Kidney glomerular epithelial cell (primary cell): ENCODE measurements at regions not wholly inside any gene's neighbourhood (a gene's known extent, or its start where the extent isn't known, plus 50 kb on each side); places are given as distances from the start of the nearest gene placed in this dataset.
"Not testable (repeated sequence)": the region's sequence is repeated elsewhere in the genome, so short reads cannot be mapped to it uniquely, and the experiment has no call there.

Source experiments
- DNase-seq: peaks from one replicate; lab custom pipeline; 2025; lab: John Stamatoyannopoulos, UW

DNA sequence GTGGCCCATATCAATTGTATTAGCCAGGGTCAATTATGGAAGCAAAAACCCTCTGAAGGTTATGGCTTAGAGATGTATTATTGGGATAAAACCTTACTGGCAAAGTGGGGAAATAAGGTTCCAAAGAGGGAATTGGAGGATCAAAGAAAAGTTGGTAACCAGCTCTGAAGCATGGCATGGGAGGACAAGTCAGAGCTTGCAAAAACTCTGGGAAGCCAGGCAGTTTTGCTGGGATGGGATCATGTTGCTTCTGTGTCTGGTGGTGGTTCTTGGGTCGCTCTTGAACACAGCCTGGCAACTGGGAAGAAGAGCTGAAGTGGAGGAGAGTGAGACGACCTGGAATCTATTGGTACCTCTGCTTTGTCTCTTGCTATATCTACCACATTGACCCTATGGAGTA, 162.6 kb downstream of the PMAIP1 start:
- no peak for DNase-seq

DNA sequence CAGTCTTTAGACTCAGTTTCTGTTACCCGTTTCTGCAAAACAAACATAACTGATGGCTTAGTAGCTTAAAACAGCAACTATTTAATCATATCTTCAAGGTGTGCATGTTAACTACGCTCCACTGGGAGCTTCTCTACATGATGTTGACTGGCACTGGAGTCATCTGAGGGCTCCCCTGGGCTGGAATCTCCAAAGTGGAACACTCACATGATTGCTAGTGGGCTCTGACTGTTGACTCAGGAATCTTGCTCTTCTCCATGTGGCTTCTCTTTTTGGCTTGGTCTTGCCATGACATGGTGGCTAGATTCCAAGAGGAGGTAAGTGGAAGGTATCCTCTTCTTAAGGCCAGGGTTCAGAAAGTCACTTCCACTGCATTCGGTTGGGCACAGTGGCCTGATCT, 160.8 kb downstream of the PMAIP1 start:
- peak; percentile 16 for DNase-seq

DNA sequence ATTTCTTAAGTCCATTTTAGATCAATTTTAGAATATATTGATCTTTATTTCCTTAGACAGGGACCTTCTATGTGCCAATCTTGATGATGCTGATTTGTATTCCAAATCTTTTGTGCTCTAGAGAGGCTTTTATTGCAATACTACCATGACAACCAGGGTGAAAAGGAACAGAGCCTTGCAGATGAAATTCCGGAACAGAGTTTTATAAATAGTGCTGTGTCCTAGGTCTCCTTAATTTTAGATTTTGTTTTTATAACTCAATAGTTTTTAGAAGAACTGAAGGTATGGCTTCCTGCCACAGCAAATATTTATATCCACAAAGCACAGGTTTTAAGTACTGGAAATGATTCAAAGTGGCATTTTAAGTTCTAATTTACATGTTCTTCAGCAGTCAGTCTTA, 160.2 kb downstream of the PMAIP1 start:
- DNase-seq: no peak

DNA sequence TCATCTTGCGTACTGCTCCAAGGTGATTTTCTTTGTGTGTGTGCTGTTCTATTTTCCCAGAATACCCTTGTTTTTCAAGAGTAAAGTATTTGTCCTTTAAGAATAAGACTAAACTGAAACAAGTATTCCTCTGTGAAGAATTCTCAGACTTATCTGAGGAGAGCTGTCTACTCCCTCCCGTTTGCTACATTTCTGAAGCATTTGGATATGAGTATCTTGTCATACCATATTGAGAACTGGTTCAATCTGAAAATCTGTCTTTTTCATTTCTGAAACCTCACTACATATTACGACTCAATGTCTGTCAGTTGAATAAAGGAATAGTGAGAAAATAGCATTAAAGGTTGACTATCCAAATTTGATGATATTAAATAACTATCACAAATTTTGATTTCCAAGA, 159.4 kb downstream of the PMAIP1 start:
- DNase-seq: no peak

DNA sequence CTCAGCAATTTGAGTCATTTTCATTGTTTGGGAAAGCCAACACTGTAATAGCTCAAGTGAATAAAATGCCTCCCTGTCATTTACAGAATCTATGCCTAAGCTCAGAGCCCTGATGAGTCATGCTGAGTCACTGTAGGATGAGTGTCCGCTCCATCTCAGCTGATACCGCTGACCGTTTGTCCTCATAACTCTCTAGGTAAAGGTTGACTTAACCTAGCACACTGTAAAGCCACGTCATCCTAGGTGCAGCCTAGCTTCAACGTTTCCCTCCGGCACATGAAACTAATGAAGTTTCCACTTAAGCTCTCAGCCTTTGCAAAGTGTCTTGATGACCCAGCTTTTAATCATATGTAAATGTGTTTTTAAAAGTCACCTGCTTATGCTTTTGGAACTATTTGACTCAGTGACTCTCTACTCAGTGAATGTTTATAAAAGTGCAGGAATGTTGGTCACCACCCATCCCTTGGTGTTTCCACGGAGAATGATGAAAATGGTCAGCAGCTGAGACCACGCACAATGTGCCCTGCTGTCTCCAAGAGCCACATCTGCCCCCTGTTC, 154.0 kb downstream of the PMAIP1 start:
- DNase-seq: peak; percentile 99

DNA sequence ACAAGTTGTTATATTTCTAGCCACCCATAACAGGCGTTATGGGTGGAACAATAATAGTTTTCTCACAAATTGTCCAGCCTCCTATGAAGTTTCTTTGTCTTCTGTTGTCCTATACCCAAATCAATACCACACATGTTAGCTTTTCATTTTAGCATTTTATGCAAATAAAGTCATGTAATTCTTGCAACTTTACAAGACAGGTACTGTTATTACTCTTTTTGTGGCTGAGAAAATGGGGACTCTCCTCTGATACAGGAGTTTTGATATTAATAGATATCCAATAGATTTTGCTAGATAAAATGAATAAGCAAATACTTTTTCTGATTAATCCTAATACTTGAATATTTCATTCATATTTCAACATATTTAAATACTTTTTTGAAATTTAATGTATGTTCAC, 151.0 kb downstream of the PMAIP1 start:
- DNase-seq: no peak

DNA sequence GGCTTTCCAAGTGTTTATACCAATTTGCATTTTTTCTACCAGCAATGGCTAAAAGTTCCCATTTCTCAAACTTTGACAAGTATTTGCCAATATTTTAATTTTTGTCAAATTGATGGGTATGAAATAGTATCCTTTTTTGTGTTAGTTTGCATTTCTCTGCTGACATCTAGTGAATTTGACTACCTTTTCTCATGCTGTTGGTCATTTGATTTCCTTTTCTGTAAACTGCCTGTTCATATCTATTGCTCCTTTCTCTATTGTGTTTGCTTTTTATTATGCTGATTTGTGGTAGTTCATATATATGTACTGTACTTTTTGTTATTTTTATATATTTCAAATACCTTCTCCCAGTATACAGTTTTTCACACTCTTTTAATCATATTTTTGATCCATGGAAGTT, 149.4 kb downstream of the PMAIP1 start:
- no peak for DNase-seq

DNA sequence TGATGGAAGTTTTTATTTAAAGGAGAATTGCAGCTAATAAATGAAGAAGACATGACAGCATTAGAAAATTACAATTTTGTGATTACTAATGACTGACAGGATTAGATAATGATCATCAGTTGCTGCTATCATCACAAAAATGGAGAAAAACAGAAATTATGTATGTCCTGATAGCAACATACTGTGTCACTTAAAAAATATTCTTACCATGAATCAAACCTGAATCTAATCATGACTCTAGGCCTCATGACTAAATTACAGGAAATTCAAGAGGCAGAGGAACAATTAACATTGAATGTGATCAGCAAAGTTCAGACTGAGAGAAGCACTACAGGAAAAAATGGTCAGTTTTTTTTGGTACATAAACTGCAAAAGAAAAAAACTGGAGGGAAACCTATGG, 147.8 kb downstream of the PMAIP1 start:
- no peak for DNase-seq

DNA sequence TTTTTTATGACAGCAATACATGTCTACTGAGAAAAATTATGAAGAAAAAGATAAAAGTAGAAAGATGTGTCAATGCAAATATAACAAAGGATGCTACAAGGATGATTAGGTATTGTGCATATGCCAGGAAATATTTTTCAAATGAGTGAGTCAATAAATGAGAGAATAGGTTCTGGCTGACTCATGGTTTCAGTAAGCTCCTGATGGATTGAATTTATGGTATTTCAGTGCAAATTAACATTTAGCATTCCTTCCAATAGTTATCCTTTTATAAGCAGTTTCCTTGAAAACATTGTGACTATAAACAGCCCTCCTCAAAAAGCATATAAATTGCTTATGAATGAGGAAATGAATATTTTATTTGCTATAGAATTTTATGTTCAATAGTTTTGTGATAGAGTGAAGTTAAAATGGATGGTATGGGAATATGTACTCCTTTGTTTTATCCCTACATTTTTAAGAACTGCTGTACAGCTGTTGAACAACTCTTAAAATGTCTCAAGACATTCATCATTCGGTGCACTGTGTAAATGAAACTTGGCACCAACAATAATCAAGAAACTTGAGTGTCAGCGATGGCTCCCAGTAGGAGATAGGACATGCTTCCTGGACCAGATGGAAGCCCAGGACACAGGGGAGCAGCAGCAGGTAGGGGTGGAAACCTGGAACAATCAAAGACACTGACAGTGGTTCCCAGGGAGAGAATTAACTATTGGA, 144.7 kb downstream of the PMAIP1 start:
- DNase-seq: peak; percentile 72

DNA sequence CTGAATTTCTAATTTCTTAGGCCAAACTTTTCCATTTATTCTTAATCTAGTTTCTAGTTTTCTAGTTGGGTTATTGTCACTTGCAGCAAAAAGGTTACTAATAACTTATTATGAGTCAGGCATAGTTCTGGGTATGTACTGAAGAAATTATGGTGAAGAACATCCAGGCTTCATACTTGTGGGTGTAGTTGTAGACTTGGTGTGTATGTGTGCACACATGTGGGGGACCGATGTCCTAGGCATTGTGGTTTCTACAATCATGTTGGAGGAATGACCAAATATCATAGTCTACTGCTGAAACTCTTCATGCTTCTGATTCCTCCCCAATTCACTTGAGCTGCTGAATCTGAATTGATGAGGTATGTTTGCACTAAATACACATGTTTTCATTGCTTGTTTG, 141.2 kb downstream of the PMAIP1 start:
- no peak for DNase-seq

DNA sequence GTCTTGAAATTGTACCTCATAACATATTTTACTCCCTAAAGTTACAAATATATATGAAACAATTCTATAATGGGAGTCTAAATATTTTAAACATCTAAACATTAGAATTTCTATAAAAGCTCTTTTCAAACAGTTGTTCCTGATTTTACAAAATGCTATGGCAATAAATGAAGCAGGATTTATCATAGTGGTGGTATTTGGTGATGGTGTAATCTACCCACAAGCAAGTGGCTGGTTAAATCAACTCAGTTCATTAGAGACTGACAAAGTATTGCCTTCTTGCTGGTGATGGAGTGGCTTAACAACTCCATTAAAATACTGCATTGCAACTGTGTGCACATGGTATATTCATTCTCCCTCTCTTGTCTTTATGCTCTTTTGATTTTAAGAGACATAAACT, 138.9 kb downstream of the PMAIP1 start:
- no peak for DNase-seq

DNA sequence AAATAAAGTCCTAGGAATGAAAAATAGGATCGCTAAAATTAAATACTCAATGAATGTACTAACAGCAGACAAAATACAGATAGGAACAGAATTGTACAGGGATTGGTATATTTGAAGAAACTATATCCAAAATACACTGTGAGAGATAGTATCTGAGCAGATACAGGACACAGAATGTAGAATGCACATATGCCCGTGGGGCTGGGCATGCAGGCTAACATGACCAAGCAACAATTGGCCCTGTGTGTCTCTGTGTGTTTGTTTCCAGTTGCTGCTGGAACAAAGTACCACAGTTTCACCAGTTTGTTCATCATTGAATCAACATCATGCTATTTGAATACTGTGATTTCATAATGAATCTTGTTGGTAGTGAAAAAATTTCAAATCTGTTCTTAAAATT, 127.6 kb downstream of the PMAIP1 start:
- DNase-seq: no peak

DNA sequence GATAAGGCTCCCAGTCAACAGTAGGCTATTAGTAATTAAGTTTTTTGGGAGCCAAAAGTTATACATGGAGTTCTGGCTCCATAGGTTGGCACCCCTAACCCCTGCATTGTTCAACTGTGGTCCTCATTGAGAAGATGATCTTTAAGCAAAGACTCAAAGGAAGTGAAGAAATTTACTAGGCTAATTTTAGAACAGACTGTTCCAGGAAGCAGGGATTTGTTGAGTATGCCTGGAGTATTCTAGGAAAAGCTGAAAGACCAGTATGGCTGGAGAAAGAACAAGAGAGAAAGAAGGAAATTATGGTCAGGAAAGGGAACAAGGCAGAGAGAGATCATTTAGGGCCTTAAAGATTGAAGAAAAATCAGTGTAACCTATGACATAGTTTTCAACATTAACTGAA, 125.1 kb downstream of the PMAIP1 start:
- no peak for DNase-seq

DNA sequence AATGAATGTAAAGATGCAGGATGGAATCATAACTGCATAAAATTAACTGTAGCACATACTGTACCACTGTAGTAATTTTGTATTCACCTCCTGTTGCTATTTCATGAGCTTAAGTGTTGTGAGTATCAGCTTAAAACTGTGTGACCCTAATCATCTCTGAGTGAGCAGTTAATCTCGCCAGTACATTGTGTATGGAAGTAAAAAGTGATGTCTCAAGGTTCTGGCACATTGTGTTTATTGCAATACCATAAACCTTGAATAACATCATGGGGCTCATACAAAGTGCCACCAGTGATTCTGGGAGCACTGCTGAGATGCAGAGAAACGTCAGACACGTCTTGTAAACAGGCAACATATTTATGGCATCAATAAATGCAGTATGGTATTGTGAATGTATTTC, 124.5 kb downstream of the PMAIP1 start:
- no peak for DNase-seq

DNA sequence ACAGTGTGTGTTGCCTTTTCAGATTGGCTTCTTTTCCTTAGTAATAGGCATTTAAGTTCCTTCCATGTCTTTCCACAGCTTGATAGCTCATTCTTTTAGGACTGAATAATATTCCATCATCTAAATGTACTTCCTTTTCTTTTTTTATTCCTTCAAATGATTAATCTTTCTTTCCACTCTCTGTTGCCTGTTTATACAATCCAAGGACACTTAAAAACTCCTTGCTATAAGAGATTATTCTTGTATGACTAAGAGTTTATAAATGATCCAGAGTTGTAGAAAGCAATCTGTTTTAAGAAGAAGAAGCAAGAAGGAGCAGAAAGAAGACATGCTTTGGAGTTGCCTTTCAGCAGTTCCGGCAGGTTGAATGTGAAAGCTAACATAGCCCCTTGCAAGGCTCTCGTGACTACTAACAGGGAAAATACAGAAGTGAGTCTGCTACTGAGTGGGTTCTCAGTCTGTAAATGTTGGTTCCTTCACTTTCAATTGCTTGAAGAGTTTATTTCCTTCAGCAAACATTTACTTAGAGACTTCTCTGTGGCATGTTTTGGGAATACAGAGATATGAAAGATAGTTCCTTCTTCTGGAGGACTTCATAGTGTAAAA, 123.0 kb downstream of the PMAIP1 start:
- DNase-seq: no peak

DNA sequence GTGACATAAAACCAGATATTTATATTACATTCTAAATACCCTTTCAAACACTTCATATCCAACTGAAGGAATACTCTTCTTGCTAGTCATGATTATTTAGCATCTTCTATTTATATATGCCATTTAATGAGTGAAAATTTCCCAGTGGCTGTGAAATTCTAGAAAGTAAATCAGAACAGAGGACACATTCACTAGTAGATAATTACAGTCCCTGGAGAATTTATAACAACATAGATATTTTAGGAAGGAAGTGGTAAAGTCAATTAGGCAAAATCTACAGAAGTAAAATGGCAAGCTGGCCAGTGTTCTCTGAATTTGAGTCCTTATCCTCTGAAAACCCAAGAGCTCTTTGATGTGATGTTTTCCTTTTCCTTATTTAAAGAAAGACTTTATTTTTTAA, 121.8 kb downstream of the PMAIP1 start:
- DNase-seq: no peak

DNA sequence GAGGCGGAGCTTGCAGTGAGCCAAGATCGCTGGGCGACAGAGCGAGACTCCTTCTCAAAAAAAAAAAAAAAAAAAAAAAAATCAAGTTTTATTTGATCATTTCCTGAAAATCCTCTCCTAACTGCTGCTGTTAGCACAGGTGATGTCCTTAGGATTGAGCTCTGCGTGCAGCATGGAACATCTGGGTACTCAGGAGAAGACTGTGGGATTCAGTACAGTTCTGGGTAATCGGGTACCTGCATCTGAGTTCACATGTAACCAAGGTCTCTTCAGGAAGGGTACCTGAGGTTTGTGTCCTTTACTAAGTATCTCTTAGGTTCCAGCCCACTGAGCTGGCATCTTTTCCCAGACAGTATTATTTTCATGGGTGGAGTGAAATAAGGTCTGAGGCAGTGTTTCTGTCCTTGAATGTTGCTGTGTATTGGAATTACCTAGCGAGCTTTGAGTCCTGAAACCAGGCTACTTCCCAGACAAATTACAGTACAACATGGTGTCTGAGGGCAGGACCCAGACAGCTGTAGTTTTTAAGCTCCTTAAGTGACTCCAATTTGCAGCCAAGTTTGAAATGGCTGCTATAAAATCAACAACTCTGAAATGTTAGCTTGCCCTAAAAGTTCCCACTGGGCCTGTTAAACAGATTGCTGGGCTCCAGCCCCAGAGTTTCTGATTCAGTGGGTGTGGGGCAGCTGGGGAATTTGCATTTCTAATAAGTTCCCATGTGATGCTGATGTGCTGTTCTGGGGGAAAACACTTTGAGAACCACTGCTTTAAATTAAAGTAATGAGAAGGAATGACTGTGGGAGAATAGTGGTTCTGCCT, 120.5 kb downstream of the PMAIP1 start:
- DNase-seq: peak; percentile 80

DNA sequence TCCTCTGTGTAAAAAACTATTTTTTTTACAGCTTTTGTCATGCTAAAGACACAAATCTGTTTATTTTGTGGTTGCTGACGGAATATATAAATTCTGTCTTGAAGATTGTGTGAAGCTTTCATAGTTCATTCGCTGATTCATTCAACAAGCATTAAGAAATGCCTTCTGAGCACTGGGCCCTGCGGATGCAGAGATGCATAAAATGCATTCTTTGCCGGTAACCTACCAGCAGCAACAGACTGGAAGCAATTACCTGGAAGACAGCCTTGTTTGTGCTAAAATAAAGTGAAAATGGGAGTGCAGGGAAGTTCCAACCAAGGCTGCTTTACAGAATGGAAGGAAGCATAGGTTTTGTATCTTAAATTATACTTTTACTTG, 119.7 kb downstream of the PMAIP1 start:
- DNase-seq: peak; percentile 80

DNA sequence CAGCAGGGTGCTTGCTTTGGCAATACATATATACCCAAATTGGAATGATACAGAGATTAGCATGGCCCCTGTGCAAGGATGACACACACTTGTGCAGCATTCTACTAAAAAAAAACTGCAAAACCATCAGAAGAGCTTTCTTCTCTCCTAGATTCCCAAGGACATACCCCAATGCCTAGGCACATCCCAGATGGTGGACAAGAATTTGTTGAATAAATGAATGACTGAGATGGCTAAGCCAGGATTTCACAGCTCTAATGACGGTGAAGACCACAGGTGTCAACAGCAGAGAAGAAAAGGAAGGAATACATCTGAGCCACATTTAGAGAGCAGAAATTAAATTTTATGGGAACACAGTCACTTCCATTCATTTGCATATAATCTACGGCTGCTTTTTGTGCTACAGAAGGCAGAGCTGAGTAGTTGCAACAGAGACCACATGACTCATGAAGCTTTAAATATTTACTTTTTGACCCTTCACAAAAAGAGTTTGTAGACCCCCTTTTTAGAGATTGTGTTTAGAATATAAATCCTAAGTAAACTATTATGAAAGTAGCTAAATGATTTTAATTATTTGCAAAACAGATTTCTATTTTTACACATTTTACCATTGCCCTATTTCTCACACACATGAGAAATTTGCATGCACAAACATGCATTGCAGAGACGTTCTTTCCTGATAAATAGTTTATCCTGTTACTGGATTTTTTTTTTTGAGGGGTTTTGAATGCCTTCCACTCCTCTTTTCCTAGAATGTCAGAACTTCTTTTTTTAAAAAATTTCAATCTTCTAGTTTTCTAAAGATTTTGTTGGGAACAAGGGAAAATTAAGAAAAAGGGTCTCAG, 119.0 kb downstream of the PMAIP1 start:
- DNase-seq: no peak

DNA sequence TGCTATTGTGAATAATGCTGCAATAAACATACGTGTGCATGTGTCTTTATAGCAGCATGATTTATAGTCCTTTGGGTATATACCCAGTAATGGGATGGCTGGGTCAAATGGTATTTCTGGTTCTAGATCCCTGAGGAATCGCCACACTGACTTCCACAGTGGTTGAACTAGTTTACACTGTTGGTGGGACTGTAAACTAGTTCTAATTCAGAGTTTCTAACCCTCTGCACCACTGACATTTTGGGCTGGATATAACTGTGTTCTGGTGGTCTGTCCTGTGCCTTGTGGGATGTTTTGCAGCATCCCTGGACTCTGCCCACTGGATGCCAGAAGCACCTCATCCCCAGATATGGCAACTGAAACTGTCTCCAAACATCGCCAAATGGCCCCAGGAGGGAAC, 118.3 kb downstream of the PMAIP1 start:
- not testable (repeated sequence) for DNase-seq

DNA sequence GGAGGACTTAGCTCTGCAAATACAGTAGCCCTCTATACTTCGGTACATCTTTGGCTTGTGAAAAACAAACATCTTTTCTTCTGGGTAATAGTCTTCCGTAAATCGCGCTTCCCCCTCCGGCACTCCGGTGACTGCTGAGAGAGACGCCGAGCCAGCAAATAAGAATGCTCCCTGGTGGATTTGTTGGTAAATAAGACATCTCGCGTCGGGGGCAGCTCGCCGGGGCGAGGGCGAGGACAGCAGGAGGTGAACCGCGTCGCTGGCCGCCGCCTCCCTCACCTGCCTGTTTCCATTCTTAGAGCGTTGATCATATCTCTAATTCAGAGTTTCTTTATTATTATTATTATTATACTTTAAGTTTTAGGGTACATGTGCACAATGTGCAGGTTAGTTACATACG, 117.6 kb downstream of the PMAIP1 start:
- no peak for DNase-seq

DNA sequence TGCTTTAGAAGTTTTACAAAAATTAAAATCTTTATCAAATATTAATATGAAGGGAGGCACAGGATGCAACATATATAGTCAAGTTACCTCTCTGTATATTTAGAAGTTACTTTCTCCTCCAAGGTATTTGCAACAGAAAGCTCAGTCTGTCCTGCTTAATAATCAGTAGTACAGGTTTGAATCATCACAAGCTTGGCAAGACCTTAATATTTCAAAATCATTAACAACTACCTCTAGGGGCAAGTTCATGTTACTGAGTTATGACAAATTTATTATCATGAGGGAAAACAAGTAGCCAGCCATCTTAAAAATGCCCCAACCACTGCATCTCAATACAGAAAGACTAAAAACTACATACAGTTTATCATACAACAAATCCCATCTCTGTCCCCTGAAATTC, 116.0 kb downstream of the PMAIP1 start:
- DNase-seq: not testable (repeated sequence)
